GM21423 (cell line): ENCODE measurements at regions not wholly inside any gene's neighbourhood (a gene's known extent, or its start where the extent isn't known, plus 50 kb on each side); places are given as distances from the start of the nearest gene placed in this dataset.

ENCODE experiments used
- ATAC-seq: cut with Tn5 transposase; IDR thresholded peaks from one replicate; pipeline ENCODE4 v1.9.1; 2021; ENCODE audit warnings: mild to moderate bottlenecking, moderate library complexity; ENCODE audit not compliant: unreplicated experiment

DNA sequence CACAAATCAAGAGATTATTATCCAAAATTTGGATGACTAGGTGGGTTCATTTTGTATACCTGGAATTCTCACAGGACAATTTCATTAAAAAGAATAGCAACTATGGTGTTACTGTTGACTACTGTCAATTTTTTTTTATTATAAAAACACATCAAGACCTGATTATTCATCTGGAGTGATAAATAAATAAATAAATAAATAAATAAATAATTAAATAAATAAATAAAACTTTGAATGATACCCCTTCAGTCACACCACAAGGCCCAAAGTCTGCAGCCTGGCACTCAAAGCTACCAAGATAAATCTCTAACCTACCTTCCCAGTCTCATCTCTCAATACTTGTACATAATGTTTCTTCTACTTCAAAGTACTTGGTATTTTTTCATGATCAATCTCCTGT is 294.0 kb upstream of the KLHL29 start:
- no peak for ATAC-seq

DNA sequence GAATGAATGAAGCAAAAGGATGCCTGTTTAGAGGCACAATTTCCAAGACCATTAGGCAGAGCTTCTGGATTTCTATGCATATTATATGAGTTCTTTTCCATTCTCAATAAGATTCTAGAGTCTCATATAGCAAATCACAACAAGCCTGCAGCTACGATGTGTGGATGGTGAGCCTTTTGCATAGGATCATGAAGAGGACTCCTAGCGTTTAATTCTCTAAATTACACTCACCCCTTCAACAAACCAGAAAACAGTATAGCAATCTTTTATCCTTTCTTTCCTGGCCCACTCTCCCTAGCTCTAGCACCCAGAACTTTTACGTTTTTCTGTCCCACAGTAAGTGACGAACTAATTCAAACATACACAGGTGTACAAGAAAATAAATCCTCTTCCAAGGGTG is 293.1 kb upstream of the KLHL29 start:
- no peak for ATAC-seq

DNA sequence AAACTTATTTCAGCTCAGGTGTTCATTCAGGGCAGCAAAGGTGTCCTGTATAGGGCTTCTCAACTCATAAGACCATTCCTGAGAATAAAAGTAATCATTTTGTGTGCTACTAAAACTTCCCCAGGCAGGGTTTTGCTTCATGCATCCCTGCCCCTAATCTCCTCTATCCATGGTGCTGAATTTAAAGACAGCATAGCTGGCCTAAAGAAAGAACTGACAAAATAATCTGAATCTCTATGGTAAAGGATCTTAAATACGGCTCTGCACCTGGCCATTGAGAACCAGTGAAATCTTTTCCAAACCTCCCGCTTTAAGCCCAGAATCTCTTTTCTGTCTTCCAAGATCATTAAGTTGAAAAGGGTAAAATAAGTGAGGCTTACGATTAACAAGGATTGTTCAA is 292.1 kb upstream of the KLHL29 start:
- no peak for ATAC-seq

DNA sequence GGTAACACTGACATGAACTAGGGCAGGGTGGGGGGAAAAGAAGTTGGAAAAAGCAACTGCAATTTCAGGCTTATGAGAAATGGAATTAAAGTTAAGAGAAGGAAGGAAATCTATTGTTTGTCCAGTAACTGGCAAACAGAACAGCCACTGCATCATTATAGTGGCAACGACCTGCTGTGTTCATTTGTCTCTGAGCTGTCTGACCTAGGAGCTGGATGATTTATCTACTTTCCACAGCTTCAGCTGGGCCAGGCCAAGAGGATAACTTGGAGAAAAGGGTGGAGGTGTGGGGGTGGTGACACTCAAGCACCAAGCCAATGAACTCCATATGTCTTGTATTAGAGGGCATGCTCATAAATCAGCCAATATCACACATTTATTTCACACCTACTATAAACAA is 291.5 kb upstream of the KLHL29 start:
- no peak for ATAC-seq

DNA sequence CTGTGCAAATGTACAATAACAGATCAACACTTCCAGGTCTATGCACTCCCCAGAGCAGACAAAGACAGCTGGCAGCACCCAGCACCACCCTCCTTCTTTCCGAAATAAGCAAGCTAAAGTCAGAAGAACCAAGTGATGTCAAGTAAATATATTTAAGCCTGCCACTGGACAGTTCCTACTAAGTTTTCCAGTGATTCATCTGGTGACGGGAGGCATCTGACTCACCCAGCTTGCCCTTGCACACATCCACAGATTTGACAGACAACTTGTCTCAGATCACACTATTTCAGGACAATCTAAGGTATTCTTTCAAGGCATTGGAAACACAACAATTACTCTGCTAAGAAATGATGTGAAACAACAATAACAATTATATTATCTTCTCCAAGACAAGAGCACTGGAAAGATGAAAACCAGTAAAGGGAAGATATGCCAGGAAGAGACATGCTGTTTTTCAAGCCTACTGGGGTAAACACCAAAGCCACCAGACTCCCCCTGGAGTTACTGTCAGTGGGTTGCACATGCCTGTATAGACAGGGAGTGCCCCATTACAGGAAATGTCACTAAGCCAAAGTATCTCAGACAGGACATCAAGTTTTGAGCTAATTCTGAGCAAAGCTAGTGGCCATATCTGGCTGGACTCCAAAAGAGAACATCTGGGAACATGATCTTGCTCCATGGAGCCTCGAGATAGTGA is 287.9 kb upstream of the KLHL29 start:
- ATAC-seq = no peak

DNA sequence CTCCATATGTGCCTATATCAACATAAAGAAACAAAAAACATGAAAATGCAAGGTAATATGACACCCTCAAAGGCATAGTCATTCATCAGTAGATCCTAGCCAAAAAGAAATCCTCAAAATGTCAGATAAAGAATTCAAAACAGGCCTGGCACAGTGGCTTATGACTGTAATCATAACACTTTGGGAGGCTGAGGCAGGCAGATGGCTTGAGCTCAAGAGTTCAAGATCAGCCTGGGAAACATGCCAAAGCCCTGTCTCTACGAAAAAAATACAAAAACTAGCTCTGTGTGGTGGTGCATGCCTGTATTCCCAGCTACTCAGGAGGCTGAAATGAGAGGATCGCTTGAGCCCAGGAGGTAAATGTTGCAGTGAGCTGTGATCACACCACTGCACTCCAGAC is 284.6 kb upstream of the KLHL29 start:
- no peak for ATAC-seq

DNA sequence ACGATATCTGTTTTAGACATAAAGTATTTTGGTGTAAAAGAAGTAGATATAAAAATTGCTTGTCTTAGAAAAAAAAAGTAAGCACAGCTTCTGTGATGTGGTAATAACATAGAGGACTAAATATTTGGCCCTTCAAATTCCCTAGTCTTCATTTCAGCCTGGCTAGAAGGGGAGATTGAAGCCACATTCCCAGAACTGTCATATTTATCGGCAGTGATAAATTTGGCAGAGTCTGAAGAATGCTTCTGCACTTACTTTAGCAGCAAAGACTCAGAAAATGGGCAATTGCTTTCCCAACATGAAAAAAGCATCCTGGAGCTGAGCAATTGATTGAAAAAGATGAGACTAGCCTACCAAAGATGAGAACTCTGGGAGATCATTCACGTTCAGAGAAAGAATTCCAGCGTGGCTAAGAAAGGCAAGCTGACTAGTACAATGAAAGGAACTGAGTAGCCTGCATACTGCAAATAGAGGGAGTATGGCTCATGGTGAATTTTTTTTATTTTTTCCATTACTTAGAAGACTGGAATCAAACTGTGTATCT is 278.7 kb upstream of the KLHL29 start:
- ATAC-seq = no peak

DNA sequence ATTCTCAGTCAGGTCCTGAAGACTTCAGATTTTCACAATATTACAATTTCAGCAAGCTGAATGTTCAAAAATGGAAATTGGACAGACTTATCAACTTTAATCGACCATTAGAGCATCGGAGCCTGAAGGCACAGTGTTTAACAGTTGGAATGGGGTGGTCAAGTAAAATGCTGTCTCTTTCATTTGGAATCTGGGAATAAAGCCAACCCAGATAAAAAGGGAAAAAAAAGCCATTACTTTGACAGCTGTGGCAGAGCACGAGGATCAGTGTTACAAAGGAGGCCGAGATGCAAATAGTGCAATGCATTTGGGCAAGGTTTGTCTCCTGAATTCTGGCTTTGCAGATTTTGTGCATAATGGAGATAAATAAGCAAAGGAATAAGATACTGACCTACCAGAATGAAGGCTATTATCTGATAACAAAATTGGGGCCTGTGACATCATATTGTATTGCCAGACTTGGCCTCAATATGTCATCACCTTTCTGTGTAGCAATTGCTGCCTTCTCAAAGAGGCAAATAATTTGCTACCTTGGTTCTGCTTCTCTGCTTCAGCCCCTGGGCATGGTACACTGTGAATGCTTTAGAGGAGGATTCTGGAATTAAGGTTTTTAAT is 277.5 kb upstream of the KLHL29 start:
- no peak for ATAC-seq

DNA sequence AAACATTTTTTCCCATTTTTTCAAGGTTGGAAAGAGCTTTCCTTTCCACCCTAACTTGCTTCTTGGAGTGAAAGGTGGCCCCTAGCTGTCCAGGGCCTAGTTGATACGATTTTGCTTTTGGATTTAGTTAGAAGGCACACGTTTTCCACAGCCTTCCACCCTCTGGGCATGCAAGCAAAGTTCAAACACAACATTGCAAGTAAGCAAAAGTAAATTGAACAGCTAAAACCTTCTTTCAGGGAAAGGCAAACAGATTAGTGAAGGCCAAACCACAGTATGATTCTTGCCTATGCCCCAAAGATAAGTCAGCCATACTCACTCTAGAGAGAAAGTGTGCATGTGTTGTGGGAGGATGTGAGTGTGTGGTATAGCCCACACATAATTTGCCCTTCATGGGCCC is 273.7 kb upstream of the KLHL29 start:
- ATAC-seq = no peak

DNA sequence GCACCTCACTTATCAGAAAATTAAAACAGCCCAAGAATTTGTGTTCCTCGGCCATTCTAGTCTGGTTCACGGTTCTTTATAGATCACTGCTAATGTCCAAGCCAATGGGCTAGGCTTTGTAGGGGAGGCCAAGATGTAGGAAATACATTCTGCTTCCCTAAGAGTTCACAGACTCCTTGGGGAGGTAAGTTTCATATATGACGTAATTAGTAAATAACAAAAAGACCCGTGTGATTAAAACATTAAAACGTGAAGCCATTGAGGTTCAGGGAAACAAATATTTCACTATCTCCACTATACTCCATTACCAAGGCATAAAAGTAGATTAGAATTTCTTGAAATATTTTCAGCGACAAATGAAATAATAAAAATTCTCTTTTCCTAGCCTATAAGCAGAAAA is 272.5 kb upstream of the KLHL29 start:
- ATAC-seq = no peak

DNA sequence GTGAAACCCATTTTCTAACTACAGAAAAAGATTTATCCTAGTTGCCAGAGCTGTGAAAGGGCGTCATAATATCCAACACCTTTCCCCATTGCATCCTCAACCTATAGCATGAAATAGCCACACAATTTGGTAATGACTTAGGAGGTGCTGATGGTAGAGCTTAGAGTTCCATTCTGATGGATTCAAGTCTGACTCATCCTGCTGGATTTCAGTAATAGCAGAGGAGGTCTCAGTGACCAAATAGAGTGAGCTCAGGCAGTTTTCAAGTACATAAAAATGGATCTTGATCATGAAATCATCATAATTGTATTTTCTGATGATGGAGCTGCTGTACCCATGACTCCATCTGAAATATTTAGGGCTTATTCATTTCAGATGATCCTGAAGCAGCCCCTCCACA is 270.7 kb upstream of the KLHL29 start:
- no peak for ATAC-seq

DNA sequence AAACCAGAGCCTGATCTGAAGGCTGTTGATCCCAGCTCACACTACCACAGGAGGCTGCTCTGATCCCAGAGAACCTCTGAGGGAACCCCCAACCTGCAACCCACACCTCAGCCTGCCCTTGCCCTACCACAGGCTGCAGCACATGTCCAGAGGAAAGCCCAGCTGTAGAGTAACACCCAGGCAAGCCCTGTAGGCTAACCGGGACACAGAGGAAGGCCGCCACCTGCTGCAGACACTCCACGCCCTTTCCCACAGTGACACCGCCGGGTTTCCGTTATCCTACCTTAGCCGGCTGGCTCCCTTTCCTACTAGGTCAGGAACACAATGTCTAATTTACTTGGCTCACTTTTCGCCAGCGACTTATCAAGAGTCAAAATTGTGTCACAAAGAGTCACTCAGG is 266.7 kb upstream of the KLHL29 start:
- no peak for ATAC-seq

DNA sequence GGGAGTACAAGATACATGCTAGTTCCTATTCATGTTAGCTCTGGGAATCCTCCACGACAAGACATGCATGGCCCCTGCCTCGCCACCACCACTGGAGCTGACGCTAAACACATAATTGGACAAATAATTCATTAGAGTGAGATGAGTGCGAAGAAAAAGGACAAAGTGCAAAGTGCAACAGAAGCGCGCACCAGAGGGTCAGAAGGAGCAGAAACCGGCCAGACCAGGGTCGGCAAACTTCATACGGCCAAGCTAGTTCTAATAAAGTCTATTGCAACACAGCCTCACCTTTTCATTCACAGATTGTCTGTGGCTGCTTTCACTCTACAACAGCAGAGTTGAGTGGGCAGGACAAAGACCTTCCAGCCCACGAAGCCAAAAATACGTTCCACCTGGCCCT is 266.1 kb upstream of the KLHL29 start:
- no peak for ATAC-seq

DNA sequence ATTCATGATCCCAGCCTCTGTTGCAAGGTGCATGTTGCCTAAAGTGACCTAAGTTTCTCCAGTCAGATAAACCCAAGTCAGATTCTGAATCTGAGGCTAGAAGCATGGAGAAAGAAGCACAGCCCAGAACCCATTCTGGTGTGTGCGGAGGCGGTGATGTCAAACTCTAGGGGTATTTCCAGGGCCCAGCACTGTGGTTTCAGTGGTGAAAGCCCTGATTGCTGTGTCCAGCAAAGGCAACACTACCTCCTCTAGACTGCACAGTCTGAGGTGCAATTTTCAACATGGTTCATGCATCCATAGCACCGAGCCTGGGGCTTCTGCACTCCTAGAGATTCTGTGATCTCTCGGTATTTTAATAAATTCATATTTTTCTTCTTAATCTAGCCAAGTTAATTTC is 264.8 kb upstream of the KLHL29 start:
- no peak for ATAC-seq

DNA sequence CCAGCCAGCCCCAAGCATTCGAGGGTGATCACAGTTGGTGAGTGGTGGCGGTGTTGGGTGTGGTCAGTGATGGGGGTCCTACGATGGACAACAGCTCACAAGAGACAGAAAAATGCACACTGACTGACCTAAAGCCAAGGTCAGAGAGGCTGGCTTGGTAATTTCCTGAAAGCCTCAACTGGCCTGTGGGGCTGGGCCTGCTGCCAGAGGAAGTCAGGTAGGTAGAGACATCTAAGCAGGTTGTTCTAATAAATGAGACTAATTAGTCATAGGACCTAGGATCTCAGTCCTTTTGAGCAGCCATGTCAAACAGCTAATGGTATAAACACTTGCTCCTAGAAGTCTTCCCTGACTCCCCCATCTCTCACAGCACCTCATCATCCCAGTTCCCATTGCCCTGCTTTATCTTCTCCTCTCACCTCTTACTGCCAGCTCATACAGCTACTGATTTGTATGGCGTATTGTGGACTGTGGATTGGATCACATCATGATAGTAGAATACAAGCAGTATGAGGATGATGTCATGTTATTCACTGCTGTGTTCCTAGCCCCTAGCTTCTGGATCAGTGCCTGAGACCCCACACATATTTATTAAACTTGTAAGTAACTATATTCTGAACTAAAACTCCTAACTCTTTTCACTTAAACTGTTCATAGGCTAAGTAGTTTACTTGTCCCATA is 262.9 kb upstream of the KLHL29 start:
- no peak for ATAC-seq

DNA sequence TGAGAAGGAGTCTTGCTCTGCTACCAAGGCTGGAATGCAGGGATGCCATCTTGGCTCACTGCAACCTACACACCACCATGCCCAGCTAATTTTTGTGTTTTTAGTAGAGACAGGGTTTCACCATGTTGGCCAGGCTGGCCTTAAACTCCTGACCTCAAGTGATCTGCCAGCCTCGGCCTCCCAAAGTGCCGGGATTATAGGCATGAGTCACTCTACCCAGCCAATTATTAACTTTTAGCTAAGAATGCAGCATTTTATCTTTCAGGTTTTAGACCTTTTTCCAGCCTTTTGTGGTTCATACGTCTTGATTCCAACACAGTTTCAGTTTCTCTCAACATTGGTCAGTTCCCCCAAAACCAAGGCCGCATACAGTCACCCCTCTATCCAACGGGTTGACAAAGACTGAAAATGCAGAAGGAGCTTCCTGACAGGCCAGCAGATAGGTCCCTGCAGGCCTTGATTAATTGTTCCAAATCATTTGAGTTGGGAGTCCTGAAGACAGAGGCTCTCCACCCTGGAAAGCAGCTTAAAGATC is 262.2 kb upstream of the KLHL29 start:
- no peak for ATAC-seq

DNA sequence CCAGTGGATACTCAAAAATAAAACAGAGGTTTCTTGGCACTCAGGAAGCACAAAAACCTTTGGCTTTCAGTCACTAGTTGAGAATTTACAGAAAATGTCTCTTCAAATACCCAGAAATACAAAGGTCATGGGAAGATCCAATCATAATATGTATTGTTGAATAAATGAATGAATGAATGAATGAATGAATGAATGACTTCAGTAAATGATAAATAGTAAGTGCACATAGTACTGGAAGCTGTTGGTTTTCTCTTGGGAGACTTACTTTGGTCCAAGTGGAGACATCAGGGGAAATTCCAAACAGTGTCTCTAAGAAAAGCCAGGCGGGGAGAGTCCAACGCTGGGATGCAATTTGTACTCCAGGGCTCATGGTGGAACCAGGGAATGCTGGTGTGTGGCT is 261.3 kb upstream of the KLHL29 start:
- ATAC-seq = no peak

DNA sequence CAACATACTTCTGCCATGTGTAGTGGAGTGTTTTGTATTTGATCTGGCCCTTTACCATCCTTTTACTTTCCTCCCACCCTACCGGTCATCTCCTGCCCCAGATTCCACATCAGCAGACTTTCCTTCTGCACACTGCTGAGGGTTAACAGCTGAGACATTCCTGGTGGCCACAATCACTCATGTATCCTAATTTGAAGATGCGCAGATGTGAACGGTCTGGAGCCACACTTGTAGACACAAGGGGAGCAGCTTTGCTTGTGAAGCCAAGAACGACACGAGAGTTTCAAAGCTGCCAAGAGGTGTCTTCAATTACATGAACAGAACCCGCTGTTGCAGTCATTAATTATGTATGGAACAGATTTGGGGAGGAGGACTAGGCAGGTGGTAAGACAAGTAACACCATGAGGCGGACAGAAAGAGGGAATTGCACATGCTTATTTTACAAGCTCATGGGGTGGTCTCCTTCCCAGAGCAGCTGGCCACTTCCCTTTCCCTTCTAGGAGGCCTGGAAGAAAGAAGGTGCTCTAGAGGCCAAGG is 260.7 kb upstream of the KLHL29 start:
- ATAC-seq = no peak

DNA sequence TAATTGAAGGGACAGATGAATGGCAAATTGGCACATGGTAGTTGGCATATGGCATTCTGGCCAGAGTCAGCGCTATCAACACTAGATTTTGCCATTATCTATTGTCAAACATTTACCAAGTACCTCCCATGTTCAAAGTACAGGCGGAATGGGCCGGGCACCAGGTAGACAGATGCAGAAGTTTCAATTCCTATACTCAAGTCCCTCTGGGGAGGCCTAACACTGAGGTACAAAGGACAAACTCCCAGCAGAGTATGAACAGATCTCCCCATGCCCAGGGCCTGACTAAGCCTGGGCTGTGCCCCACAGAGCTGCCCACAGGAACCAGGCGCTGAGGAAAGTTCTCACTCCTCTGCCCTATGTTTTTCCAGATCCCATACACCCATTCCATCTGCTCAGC is 257.5 kb upstream of the KLHL29 start:
- no peak for ATAC-seq

DNA sequence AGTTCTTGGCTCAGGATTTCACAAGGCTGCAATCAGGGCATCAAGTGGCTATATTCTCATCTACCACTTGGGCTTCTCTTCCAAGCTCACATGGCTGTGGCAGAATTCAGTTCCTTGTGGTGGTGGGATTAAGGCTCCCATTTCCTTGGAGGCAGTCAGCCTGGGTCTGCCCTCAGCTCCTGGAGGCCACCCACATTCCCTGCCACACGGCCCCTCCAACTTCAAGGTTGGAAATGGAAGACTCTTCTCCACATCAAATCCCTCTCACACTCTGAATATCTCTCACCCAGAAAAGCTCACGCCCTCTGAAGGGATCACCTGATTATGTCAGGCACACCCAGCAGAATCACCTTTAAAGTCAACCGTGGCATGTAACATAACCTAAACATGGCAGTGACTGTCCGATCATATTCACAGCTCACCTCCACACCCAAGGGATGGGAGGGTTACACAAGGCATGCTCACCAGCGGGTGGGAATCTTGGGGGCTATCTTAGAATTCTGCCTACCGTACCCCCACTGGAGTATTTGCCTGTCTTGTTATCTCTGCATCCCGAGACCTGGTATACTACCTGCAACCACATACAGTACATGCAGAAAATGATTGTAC is 256.2 kb upstream of the KLHL29 start:
- ATAC-seq = no peak

DNA sequence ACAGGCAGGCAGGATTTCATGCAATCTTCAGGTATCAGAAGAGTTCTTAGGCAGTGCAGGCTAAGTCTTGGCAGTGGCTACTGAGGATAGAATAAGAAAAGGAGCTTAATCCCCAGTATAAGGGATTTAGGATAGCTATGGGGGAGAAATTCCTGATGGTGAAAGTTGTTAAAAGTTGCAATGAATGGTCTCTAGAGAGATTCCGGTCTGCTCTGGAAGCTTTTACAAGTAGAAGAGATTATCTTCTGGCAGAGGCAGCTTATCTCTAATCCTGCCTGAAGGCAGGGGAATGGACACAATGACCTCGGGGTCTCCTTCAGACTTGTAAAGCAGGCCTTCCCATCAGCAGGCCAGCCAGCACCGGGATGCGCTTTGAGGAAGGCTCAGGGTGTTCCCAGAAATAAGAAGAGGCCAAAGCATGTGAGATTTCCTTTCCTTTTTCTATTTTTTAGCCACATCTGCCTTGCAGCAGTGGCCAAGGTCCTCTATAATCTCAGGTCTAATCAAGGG is 253.9 kb upstream of the KLHL29 start:
- ATAC-seq = no peak
